ENCODE measurements at regions not wholly inside any gene's neighbourhood (a gene's known extent, or its start where the extent isn't known, plus 50 kb on each side); places are given as distances from the start of the nearest gene placed in this dataset.

- H3K27me3 ChIP-seq (ENCODE audit: insufficient read depth, low read length): peaks cover 71% of the 10 kb centered on the region
- no peaks in the 10 kb centered on the region for H3K23me2 ChIP-seq (ENCODE audit: insufficient read length, low read depth, low read length, poor library complexity, severe bottlenecking)
- no peaks in the 10 kb centered on the region for H3K36me3 Mint-ChIP-seq (ENCODE audit: insufficient read depth in 1 of 3, low read depth in 3 of 3)
- H3K79me2 ChIP-seq (ENCODE audit: insufficient read depth, low read length): no peaks in the 10 kb centered on the region
- H3K4me3 Mint-ChIP-seq: no peak overlapping the region
- H3K79me1 ChIP-seq (ENCODE audit: insufficient read depth, low read depth, low read length, poor library complexity, severe bottlenecking): no peaks in the 10 kb centered on the region
- no peak overlapping the region for H4K91ac ChIP-seq (ENCODE audit: insufficient read length, low read depth, low read length)
- no peak overlapping the region for H2BK12ac ChIP-seq (ENCODE audit: insufficient read length, low read depth, low read length)
- H3T11ph ChIP-seq (ENCODE audit: low read length): no peak overlapping the region
- H3K4ac ChIP-seq (ENCODE audit: low read depth, low read length): no peak overlapping the region
- no peak overlapping the region for H2BK15ac ChIP-seq (ENCODE audit: low read depth, low read length)
- H4K5ac ChIP-seq (ENCODE audit: insufficient read length, low read depth, low read length): no peak overlapping the region
- no peak for DNase-seq
- no peaks in the 10 kb centered on the region for H3K9me3 ChIP-seq (ENCODE audit: control insufficient read depth, low read depth, low read length)
- H3K9ac ChIP-seq (ENCODE audit: extremely low read depth, insufficient read length, low read length): no peak overlapping the region
- no peak overlapping the region for H3K4me2 ChIP-seq (ENCODE audit: insufficient read depth, insufficient read length, low read length)
- no peak overlapping the region for H4K8ac ChIP-seq (replicated peaks; ENCODE audit: insufficient read length, low read depth, low read length)
- H2AK5ac ChIP-seq (ENCODE audit: insufficient read length, low read length): no peak overlapping the region
- no peak overlapping the region for H3K18ac ChIP-seq (ENCODE audit: insufficient read length, low read depth, low read length)
- H3K56ac ChIP-seq (ENCODE audit: insufficient read length, low read depth, low read length): no peak overlapping the region
- no peak overlapping the region for H2BK5ac ChIP-seq (ENCODE audit: insufficient read length, low read length)
- H3K27ac ChIP-seq (ENCODE audit: insufficient read length, low read depth, low read length): no peak overlapping the region
- H3K27ac Mint-ChIP-seq: no peak overlapping the region
- peaks cover 33 to 35% of the 10 kb centered on the region in 2 experiments for H3K4me1 Mint-ChIP-seq
- peaks cover 100% of the 10 kb centered on the region for H3K27me3 Mint-ChIP-seq (ENCODE audit: low read depth)
- peaks cover 3% of the 10 kb centered on the region; the same call in 1 of the 2 replicates for H3K4me1 ChIP-seq (ENCODE audit: insufficient read depth, low read length)
- WGBS (ENCODE audit: extremely low coverage, insufficient read length, low lambda C conversion rate): no CpG with 5 or more reads among the region's 5 CpGs
- H2BK120ac ChIP-seq (ENCODE audit: low read depth, low read length, poor library complexity, severe bottlenecking): no peak overlapping the region
- H3K14ac ChIP-seq (ENCODE audit: insufficient read depth, low read length): no peak overlapping the region
- H3K23ac ChIP-seq (ENCODE audit: insufficient read length, low read depth, low read length): no peak overlapping the region
- H4K20me1 ChIP-seq (ENCODE audit: control insufficient read depth, insufficient read depth, insufficient read length): no peaks in the 10 kb centered on the region
- no peak overlapping the region for H2AFZ ChIP-seq (ENCODE audit: low read length)
- TF ChIP-seq, protein P1, sequence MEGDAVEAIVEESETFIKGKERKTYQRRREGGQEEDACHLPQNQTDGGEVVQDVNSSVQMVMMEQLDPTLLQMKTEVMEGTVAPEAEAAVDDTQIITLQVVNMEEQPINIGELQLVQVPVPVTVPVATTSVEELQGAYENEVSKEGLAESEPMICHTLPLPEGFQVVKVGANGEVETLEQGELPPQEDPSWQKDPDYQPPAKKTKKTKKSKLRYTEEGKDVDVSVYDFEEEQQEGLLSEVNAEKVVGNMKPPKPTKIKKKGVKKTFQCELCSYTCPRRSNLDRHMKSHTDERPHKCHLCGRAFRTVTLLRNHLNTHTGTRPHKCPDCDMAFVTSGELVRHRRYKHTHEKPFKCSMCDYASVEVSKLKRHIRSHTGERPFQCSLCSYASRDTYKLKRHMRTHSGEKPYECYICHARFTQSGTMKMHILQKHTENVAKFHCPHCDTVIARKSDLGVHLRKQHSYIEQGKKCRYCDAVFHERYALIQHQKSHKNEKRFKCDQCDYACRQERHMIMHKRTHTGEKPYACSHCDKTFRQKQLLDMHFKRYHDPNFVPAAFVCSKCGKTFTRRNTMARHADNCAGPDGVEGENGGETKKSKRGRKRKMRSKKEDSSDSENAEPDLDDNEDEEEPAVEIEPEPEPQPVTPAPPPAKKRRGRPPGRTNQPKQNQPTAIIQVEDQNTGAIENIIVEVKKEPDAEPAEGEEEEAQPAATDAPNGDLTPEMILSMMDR (conservative IDR thresholded peaks at IDR 0.05): no peak
- H2BK20ac ChIP-seq (ENCODE audit: low read depth, low read length, poor library complexity, severe bottlenecking): no peak overlapping the region
- H3K9me3 Mint-ChIP-seq: no peaks in the 10 kb centered on the region; a peak in 1 of 5 replicates
These were observed 101.2 kb downstream of the VPREB1 start for GRCh38 chr22:22345781-22346180.
